Panc1 (cell line): ENCODE measurements at regions not wholly inside any gene's neighbourhood (a gene's known extent, or its start where the extent isn't known, plus 50 kb on each side); places are given as distances from the start of the nearest gene placed in this dataset.
"Not testable (repeated sequence)": the region's sequence is repeated elsewhere in the genome, so short reads cannot be mapped to it uniquely, and the experiment has no call there.

ENCODE experiments used
- ATAC-seq: fragments of 200-7000 bp; cut with Tn5 transposase; 2 replicates; pipeline ENCODE4 v1.9.1; 2020; ENCODE audit warnings: mild to moderate bottlenecking, moderate library complexity
- BruUV-seq: library from RNA; stranded (reverse); fragments of 400-500 nt; replicated peaks from 2 replicates; lab custom pipeline; 2021; lab: Mats Ljungman, UMichigan
- CTCF ChIA-PET: fragments of 300-600 bp; sonication (Branson Sonifier 250); formaldehyde crosslinking; loops from one replicate; lab custom pipeline; 2022; ENCODE audit warnings: antibody characterized with exemption; lab: Charles Lee
- POLR2A ChIA-PET: fragments of 300-600 bp; sonication (Branson Sonifier 250); formaldehyde crosslinking; loops from one replicate; lab custom pipeline; 2022; ENCODE audit warnings: antibody characterized with exemption; lab: Charles Lee
- DNase-seq: peaks from one replicate; pipeline ENCODE4 v3.0.0-alpha.2; 2010; ENCODE audit warnings: low read depth, low spot score
- H3K27ac ChIP-seq: 2 replicates; pipeline ENCODE4 v1.5.1; 2011; ENCODE audit warnings: mild to moderate bottlenecking, low read length, inconsistent platforms
- H3K27me3 ChIP-seq: fragments of 200-500 bp; sonication (Bioruptor generic); 2 replicates; pipeline ENCODE4 v1.6.0; 2014; ENCODE audit warnings: low read length, inconsistent platforms; ENCODE audit not compliant: control insufficient read depth, insufficient read depth
- H3K36me3 ChIP-seq: fragments of 200-500 bp; sonication (Bioruptor generic); 2 replicates; pipeline ENCODE4 v1.5.1; 2014; ENCODE audit warnings: inconsistent platforms, mild to moderate bottlenecking, low read length, moderate library complexity; ENCODE audit not compliant: control insufficient read depth, insufficient read depth
- H3K4me1 ChIP-seq: 2 replicates; pipeline ENCODE4 v1.5.1; 2011; ENCODE audit warnings: inconsistent platforms, mild to moderate bottlenecking, low read length, moderate library complexity; ENCODE audit not compliant: control insufficient read depth, insufficient read depth
- H3K4me3 ChIP-seq, 2 experiments: 2 replicates each; pipeline ENCODE4 v1.5.1; 2011 to 2012; ENCODE audit warnings: low read depth in 2 of 2, low read length in 2 of 2, mild to moderate bottlenecking in 2 of 2, inconsistent platforms in 1 of 2, moderate library complexity in 1 of 2
- H3K9me3 ChIP-seq: fragments of 200-500 bp; sonication (Bioruptor generic); 2 replicates; pipeline ENCODE4 v1.5.1; 2014; ENCODE audit warnings: low read depth, mild to moderate bottlenecking, inconsistent platforms, low read length, moderate library complexity; ENCODE audit not compliant: control insufficient read depth, insufficient read depth
- POLR2AphosphoS5 ChIP-seq: IDR thresholded peaks from 2 replicates; pipeline ENCODE4 v1.6.1; 2012; ENCODE audit warnings: mild to moderate bottlenecking, low read depth, low read length, moderate library complexity
- SIN3A ChIP-seq: IDR thresholded peaks from 2 replicates; pipeline ENCODE4 v1.6.1; 2012; ENCODE audit warnings: low read depth, mild to moderate bottlenecking, low read length, moderate library complexity, borderline replicate concordance; ENCODE audit not compliant: insufficient read depth
- TCF7L2 ChIP-seq: IDR thresholded peaks from 2 replicates; pipeline ENCODE4 v1.6.1; 2011; ENCODE audit warnings: mild to moderate bottlenecking, low read depth, low read length, inconsistent platforms
- in situ Hi-C: cut with HindIII; loops from 2 replicates; pipeline ENCODE4 v1.10.0; 2016; ENCODE audit warnings: low sequenced_read_pairs, low pct_unique_long_range_greater_than_20kb
- intact Hi-C: fragments of 100-400 bp; cut with micrococcal nuclease; formaldehyde crosslinking; loops from one replicate; pipeline ENCODE4 v1.10.0; 2022; ENCODE audit not compliant: unreplicated experiment
- TF ChIP-seq, protein P1 (sequence below): fragments of 450-650 bp; IDR thresholded peaks from 2 replicates; pipeline ENCODE4 v1.5.1; 2017; ENCODE audit warnings: mild to moderate bottlenecking
- TF ChIP-seq, protein P2 (sequence below), 2 experiments: IDR thresholded peaks; 2 replicates each; pipeline ENCODE4 v1.6.1; 2011 to 2012; ENCODE audit warnings: low read depth in 2 of 2, control low read depth in 1 of 2, low read length in 1 of 2, mild to moderate bottlenecking in 1 of 2, moderate library complexity in 1 of 2; ENCODE audit not compliant: insufficient read depth in 1 of 2

DNA sequence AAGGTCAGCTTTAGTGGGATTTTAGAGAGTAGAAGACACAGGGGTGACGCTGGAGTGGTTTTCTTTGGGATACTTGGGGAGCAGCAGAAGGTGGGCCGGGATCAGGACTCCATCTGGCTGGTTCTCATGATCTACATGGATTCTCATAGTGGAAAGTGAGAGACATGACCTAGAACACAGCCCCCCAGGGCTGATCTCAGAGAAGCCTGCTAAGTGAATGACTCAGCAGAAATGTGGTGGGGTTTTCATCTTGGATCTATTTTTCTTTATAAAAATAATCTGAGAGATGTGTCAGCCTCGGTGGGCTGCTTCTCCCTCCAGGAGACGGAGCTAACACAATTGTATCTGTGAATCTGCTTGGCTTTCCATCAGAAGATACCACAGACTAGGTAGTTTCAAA lies 484.4 kb downstream of the TMEM121 start:
- CTCF ChIA-PET: no interaction called here
- POLR2A ChIA-PET: no interaction called here
- ATAC-seq: no peak

GRCh38 chr14:106011631-106012360 lies 485.4 kb downstream of the TMEM121 start:
- H3K36me3 ChIP-seq, H3K27me3 ChIP-seq, H3K4me3 ChIP-seq, intact Hi-C loops, POLR2A ChIA-PET, BruUV-seq, ATAC-seq, H3K4me1 ChIP-seq, CTCF ChIA-PET, in situ Hi-C loops, DNase-seq, H3K9me3 ChIP-seq, H3K27ac ChIP-seq: not testable (repeated sequence)
- TF ChIP-seq, protein P1, sequence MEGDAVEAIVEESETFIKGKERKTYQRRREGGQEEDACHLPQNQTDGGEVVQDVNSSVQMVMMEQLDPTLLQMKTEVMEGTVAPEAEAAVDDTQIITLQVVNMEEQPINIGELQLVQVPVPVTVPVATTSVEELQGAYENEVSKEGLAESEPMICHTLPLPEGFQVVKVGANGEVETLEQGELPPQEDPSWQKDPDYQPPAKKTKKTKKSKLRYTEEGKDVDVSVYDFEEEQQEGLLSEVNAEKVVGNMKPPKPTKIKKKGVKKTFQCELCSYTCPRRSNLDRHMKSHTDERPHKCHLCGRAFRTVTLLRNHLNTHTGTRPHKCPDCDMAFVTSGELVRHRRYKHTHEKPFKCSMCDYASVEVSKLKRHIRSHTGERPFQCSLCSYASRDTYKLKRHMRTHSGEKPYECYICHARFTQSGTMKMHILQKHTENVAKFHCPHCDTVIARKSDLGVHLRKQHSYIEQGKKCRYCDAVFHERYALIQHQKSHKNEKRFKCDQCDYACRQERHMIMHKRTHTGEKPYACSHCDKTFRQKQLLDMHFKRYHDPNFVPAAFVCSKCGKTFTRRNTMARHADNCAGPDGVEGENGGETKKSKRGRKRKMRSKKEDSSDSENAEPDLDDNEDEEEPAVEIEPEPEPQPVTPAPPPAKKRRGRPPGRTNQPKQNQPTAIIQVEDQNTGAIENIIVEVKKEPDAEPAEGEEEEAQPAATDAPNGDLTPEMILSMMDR: peak; percentile 15; the same call in 1 of the 2 replicates

More for the DNA sequence above, 484.4 kb downstream of the TMEM121 start:
- intact Hi-C loops (no loop called here), in situ Hi-C loops (no loop called here)
- Histone ChIP-seq H3K27me3 (no peaks in the 10 kb centered on the region; the same call in 1 of the 2 replicates), H3K4me3 (no peak overlapping the region), H3K27ac (no peak overlapping the region), H3K4me1 (no peaks in the 10 kb centered on the region), H3K36me3 (no peaks in the 10 kb centered on the region), H3K9me3 (no peaks in the 10 kb centered on the region)
- TF ChIP-seq TCF7L2 (no peak), POLR2AphosphoS5 (no peak), SIN3A (no peak)
- TF ChIP-seq, protein P2, sequence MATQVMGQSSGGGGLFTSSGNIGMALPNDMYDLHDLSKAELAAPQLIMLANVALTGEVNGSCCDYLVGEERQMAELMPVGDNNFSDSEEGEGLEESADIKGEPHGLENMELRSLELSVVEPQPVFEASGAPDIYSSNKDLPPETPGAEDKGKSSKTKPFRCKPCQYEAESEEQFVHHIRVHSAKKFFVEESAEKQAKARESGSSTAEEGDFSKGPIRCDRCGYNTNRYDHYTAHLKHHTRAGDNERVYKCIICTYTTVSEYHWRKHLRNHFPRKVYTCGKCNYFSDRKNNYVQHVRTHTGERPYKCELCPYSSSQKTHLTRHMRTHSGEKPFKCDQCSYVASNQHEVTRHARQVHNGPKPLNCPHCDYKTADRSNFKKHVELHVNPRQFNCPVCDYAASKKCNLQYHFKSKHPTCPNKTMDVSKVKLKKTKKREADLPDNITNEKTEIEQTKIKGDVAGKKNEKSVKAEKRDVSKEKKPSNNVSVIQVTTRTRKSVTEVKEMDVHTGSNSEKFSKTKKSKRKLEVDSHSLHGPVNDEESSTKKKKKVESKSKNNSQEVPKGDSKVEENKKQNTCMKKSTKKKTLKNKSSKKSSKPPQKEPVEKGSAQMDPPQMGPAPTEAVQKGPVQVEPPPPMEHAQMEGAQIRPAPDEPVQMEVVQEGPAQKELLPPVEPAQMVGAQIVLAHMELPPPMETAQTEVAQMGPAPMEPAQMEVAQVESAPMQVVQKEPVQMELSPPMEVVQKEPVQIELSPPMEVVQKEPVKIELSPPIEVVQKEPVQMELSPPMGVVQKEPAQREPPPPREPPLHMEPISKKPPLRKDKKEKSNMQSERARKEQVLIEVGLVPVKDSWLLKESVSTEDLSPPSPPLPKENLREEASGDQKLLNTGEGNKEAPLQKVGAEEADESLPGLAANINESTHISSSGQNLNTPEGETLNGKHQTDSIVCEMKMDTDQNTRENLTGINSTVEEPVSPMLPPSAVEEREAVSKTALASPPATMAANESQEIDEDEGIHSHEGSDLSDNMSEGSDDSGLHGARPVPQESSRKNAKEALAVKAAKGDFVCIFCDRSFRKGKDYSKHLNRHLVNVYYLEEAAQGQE (IDR thresholded peaks at IDR 0.05; ENCODE audit: insufficient read depth in 1 of 2, low read depth in 2 of 2, low read length in 1 of 2): no peak
- TF ChIP-seq, protein P1: no peak
- no peak for DNase-seq
- BruUV-seq: no TSS peak

GRCh38 chr14:106012361-106012725 lies 486.0 kb downstream of the TMEM121 start:
- in situ Hi-C loops, H3K27ac ChIP-seq, H3K4me3 ChIP-seq, H3K9me3 ChIP-seq, H3K4me1 ChIP-seq, H3K27me3 ChIP-seq, ATAC-seq, POLR2A ChIA-PET, CTCF ChIA-PET, DNase-seq, intact Hi-C loops, H3K36me3 ChIP-seq, BruUV-seq: not testable (repeated sequence)
